ENCODE measurements at regions not wholly inside any gene's neighbourhood (a gene's known extent, or its start where the extent isn't known, plus 50 kb on each side); places are given as distances from the start of the nearest gene placed in this dataset.

DNA sequence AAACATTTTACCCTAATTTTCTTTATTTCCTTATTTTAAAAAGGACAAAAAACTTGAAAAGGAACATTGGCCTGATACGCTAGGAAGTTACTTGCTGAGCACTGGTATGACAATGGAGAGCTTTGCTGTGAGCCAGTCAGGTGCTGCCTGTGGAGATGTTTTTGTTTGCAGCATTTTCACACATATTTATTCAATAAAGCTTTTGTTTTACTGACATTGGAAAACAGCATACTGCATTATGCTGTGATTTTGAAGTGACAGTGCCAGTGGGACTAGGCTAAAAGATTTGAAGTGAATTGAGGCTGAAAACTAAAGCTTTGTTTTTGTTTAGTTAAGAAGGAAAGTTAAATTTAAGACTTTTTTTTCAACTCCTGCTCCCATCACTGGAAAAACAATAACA lies 470.7 kb upstream of the ZEB2 start:
- no peak for DNase-seq (ENCODE audit: extremely low spot score, unreplicated experiment)
- H3K36me3 Mint-ChIP-seq (ENCODE audit: unreplicated experiment), result peaks cover 21% of the 10 kb centered on the region
- TF ChIP-seq, protein P1, sequence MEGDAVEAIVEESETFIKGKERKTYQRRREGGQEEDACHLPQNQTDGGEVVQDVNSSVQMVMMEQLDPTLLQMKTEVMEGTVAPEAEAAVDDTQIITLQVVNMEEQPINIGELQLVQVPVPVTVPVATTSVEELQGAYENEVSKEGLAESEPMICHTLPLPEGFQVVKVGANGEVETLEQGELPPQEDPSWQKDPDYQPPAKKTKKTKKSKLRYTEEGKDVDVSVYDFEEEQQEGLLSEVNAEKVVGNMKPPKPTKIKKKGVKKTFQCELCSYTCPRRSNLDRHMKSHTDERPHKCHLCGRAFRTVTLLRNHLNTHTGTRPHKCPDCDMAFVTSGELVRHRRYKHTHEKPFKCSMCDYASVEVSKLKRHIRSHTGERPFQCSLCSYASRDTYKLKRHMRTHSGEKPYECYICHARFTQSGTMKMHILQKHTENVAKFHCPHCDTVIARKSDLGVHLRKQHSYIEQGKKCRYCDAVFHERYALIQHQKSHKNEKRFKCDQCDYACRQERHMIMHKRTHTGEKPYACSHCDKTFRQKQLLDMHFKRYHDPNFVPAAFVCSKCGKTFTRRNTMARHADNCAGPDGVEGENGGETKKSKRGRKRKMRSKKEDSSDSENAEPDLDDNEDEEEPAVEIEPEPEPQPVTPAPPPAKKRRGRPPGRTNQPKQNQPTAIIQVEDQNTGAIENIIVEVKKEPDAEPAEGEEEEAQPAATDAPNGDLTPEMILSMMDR (IDR thresholded peaks at IDR 0.05), result no peak
- H3K27me3 Mint-ChIP-seq (ENCODE audit: unreplicated experiment), result no peaks in the 10 kb centered on the region
- no peak overlapping the region for H3K4me3 Mint-ChIP-seq (ENCODE audit: unreplicated experiment)
- H3K4me1 Mint-ChIP-seq (ENCODE audit: unreplicated experiment), result peaks cover 20% of the 10 kb centered on the region
- peaks cover 23% of the 10 kb centered on the region for H3K9me3 Mint-ChIP-seq (ENCODE audit: unreplicated experiment)
- H3K27ac Mint-ChIP-seq (ENCODE audit: unreplicated experiment), result no peak overlapping the region

DNA sequence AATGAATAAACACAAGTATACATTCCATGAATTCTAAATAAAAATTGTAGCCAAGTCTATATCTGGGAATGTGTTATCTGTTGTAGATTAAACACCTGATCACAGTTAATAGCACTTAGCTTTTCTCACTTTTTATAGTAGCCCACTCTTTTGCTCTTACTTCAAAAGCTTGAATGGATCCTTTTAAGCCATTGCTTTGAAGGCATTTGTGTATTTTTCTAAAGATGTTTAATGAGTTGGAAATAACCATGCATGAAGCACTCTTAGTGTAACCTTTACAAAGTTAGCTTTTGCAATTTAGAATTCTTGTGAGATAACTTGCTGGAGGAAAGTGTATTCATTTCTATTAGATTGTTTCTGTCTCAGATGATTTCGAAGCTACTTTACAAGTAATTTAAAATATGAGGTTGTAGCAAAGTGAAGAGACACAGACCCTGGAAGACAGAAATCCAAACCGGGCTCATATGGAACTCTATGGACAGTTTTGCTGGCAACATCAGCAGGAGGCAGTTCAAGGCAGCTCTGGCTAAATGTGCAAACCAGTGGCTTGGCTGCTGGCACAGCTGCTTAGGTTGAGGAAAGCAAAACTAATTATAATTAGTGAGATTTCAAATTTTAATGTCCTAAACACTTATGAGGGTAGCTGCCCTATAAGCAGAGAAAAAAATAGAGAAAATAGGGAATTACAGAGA lies 469.8 kb upstream of the ZEB2 start:
- Mint-ChIP-seq H3K36me3 (ENCODE audit: unreplicated experiment) (peaks cover 23% of the 10 kb centered on the region), H3K27ac (ENCODE audit: unreplicated experiment) (no peak overlapping the region), H3K4me3 (ENCODE audit: unreplicated experiment) (no peak overlapping the region), H3K9me3 (ENCODE audit: unreplicated experiment) (peaks cover 31% of the 10 kb centered on the region), H3K4me1 (ENCODE audit: unreplicated experiment) (peaks cover 14% of the 10 kb centered on the region), H3K27me3 (ENCODE audit: unreplicated experiment) (no peaks in the 10 kb centered on the region)
- DNase-seq (ENCODE audit: extremely low spot score, unreplicated experiment), result no peak
- TF ChIP-seq, protein P1 (IDR thresholded peaks at IDR 0.05), result no peak

DNA sequence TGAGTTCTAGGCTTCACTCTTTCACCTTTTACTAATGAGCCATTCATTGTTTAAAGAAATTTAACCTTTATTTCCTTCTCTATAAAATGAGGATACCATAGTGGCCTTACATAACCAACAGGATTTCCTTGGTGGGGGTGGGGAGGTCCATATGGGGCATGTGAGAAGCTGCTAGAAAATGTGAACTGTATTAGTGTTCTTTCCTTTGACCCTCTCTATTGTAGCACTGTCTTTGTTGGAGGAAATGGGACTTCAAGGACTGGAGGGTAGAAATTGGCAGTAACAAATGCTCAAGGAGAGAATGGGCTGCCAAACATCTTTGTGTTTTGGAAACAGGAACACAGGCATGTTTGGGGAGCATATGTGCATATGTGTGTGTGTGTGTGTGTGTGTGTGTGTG lies 468.7 kb upstream of the ZEB2 start:
- no peaks in the 10 kb centered on the region for H3K27me3 Mint-ChIP-seq (ENCODE audit: unreplicated experiment)
- TF ChIP-seq, protein P1 (IDR thresholded peaks at IDR 0.05), result no peak

DNA sequence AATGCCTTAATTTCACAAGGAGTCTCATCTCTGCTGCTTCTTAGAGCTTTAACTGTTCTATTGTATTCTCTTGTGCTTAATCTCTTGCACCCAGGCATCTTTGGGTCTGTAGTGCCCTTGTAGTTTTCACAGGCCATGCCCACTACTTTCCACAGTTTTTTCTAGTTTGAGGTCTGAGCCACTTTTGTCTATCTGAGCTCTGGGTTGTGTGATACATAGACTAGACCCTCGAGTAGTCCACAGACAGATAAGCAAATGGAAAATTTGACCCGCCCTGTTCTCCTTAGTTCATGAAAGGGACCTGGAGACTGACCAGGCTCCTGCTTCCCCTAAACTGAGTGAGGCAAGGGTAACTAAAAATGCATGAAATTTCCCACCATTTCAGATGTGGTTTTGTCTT lies 466.8 kb upstream of the ZEB2 start:
- TF ChIP-seq, protein P1 (IDR thresholded peaks at IDR 0.05), result no peak
- no peak for DNase-seq (ENCODE audit: extremely low spot score, unreplicated experiment)
- H3K9me3 Mint-ChIP-seq (ENCODE audit: unreplicated experiment), result peaks cover 31% of the 10 kb centered on the region
- H3K4me1 Mint-ChIP-seq (ENCODE audit: unreplicated experiment), result peaks cover 18% of the 10 kb centered on the region
- no peak overlapping the region for H3K27ac Mint-ChIP-seq (ENCODE audit: unreplicated experiment)
- H3K27me3 Mint-ChIP-seq (ENCODE audit: unreplicated experiment), result no peaks in the 10 kb centered on the region
- H3K4me3 Mint-ChIP-seq (ENCODE audit: unreplicated experiment), result no peak overlapping the region
- H3K36me3 Mint-ChIP-seq (ENCODE audit: unreplicated experiment), result peaks cover 23% of the 10 kb centered on the region

More for the DNA sequence above, 468.7 kb upstream of the ZEB2 start:
- no peak for DNase-seq (ENCODE audit: extremely low spot score, unreplicated experiment)
- Mint-ChIP-seq H3K4me3 (ENCODE audit: unreplicated experiment) (no peak overlapping the region), H3K36me3 (ENCODE audit: unreplicated experiment) (peaks cover 23% of the 10 kb centered on the region), H3K9me3 (ENCODE audit: unreplicated experiment) (peaks cover 31% of the 10 kb centered on the region), H3K4me1 (ENCODE audit: unreplicated experiment) (peaks cover 11% of the 10 kb centered on the region), H3K27ac (ENCODE audit: unreplicated experiment) (no peak overlapping the region)

DNA sequence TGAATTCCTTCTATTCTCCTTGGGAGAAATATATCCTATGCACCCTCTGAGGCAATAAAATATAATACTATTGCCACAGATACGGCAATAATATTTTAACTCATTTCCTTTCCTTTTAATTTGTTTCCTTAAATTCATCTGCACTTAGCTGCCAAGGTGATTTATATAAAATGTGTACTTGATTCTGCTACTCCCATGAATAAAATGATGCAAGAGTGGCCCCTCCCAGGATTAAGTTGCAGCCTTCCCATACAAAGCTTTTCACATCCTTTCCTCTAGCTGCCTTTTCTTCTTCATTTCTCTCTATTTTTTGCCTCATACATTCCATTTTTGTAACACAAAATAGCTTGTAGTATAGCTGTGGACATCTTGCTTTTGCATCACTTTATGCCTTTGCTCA lies 464.1 kb upstream of the ZEB2 start:
- TF ChIP-seq, protein P1 (IDR thresholded peaks at IDR 0.05), result no peak
- no peak for DNase-seq (ENCODE audit: extremely low spot score, unreplicated experiment)
- Mint-ChIP-seq H3K9me3 (ENCODE audit: unreplicated experiment) (peaks cover 37% of the 10 kb centered on the region), H3K4me1 (ENCODE audit: unreplicated experiment) (peaks cover 11% of the 10 kb centered on the region), H3K36me3 (ENCODE audit: unreplicated experiment) (peaks cover 23% of the 10 kb centered on the region), H3K4me3 (ENCODE audit: unreplicated experiment) (no peak overlapping the region), H3K27me3 (ENCODE audit: unreplicated experiment) (no peaks in the 10 kb centered on the region), H3K27ac (ENCODE audit: unreplicated experiment) (no peak overlapping the region)

Measured in osteocyte (in vitro differentiated cells).